GM10266 (cell line): ENCODE measurements at regions not wholly inside any gene's neighbourhood (a gene's known extent, or its start where the extent isn't known, plus 50 kb on each side); places are given as distances from the start of the nearest gene placed in this dataset.

Experiments used
- DNase-seq: peaks from one replicate; pipeline ENCODE4 v3.0.0; 2012; ENCODE audit errors: extremely low spot score
- TF ChIP-seq, protein P1 (sequence below): IDR thresholded peaks from 2 replicates; pipeline ENCODE4 v1.5.1; 2012; ENCODE audit warnings: mild to moderate bottlenecking, low read depth; ENCODE audit not compliant: control insufficient read depth, insufficient read depth; ENCODE audit errors: missing control alignments

DNA sequence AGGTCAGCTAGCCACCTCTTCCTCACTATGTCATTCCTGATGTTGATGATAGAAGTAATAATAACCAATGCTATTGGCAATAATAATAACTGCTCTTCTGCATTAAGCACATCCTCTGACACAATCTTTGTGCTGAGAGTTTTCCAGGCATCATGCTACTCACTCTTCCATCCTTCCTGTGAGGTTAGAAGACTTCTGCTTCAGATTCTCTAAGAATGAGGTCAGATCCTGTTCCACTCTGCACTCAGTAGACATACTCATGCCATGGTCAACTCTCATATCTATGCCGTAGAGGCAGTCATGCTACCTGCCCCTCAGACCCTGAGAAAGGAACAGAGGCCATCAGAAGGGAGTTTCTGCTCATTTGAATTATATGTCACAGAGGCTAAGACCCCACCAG lies 98.1 kb upstream of the TOP1 start:
- TF ChIP-seq, protein P1, sequence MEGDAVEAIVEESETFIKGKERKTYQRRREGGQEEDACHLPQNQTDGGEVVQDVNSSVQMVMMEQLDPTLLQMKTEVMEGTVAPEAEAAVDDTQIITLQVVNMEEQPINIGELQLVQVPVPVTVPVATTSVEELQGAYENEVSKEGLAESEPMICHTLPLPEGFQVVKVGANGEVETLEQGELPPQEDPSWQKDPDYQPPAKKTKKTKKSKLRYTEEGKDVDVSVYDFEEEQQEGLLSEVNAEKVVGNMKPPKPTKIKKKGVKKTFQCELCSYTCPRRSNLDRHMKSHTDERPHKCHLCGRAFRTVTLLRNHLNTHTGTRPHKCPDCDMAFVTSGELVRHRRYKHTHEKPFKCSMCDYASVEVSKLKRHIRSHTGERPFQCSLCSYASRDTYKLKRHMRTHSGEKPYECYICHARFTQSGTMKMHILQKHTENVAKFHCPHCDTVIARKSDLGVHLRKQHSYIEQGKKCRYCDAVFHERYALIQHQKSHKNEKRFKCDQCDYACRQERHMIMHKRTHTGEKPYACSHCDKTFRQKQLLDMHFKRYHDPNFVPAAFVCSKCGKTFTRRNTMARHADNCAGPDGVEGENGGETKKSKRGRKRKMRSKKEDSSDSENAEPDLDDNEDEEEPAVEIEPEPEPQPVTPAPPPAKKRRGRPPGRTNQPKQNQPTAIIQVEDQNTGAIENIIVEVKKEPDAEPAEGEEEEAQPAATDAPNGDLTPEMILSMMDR = no peak
- no peak for DNase-seq

DNA sequence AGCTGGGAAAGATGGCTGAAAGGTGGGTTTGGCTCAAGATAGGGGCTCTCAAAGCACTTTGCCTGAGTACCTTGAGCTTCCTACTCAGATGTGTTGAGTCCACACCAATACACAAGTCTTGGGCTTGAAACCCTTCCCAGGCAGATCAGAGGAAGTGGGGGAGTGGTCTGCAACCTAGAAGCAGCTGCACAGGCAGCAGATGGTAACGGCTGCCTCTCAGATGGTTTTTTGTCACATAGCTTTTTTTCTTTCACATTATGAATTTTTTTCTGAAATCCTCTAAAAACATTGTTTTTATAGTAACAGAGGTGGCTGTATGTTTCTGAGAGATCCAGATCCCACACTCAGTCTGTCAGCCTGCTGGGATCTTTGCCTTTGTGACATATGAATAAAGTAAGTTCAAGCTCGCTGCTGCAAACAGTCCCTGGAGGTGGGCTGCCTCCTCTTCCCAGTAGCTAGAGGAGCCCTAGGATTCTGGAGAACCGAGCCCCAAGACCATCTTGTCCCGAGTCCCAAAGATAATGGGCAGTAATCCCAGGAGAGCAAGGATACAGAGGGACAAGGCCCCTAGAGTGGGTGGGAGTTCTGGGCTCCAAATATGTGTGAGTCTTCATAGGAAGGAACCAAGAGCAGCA lies 97.1 kb upstream of the TOP1 start:
- TF ChIP-seq, protein P1 = no peak
- no peak for DNase-seq

DNA sequence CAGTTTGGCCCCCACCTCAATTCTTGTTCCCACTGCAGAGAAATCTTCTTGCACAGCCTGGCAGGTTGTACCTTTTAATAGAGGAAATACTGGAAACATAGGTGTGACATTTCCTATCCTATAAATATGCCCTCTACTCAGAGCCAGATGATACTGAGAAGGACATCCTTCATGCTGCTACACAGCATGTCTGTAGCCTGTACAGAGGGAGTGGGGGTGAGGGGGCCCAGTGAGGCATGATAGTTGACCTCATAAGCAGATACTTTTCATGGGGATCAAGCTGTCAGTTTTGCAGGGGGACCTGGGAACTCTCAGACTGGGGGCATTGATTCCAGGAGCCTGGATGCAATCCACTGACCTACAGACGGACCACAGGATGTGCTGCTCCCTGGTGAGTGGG lies 96.2 kb upstream of the TOP1 start:
- DNase-seq = no peak
- TF ChIP-seq, protein P1 = no peak

DNA sequence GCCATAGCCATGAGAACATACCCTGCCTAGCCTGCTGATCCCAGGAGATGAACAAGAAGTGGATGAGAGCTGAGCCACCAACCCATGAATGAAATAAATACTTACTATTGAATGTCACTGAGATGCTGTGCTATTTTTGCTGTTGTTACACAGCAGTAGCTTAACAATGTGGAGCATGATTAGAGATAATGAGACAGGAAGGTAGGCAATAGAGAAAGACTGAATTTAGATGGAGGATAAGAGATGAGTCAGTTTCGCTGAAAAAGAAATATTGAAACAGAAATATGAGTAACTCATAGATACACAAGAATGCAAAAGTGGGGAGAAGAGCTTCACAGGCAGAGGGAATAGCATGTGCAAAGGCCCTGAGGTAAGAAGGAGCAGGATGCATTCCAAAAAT lies 94.9 kb upstream of the TOP1 start:
- TF ChIP-seq, protein P1 = no peak
- DNase-seq = no peak

DNA sequence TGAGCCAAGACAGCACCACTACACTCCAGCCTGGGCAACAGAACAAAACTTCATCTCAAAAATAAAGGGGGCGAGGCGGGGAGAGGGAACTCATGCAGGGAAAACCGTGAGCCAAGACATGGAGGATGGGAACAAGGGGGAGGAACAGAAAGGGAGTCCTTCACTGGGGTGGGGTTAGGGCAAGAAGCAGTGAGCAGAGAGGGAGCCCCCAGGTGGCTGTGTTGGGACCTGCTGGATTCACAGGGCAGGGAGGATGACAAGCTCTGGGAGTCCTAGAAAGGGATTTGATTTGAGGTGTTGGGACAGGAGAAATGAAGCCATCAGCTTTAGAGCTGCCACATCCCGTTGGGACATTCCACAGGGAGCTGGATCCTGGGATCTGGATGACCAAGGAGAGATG lies 90.6 kb upstream of the TOP1 start:
- TF ChIP-seq, protein P1 = peak; percentile 25
- DNase-seq = no peak

DNA sequence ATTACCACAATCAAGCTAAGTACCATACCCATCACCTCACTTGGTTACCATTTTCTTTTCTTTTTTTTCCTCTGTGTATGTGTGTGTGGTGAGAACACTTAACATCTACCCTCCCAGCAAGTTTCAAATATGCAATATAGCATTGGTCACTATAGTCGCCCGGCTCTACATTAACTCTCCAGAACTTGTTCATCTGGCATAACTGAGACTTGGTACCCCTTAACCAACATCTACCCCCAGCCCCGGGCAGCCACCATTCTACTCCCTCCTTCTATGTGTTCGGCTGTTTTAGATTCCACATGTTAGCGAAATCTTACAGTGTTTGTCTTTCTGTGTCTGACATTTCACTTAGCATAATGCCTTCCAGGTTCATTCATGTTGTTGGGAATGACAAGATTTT lies 89.0 kb upstream of the TOP1 start:
- TF ChIP-seq, protein P1 = no peak
- DNase-seq = no peak

DNA sequence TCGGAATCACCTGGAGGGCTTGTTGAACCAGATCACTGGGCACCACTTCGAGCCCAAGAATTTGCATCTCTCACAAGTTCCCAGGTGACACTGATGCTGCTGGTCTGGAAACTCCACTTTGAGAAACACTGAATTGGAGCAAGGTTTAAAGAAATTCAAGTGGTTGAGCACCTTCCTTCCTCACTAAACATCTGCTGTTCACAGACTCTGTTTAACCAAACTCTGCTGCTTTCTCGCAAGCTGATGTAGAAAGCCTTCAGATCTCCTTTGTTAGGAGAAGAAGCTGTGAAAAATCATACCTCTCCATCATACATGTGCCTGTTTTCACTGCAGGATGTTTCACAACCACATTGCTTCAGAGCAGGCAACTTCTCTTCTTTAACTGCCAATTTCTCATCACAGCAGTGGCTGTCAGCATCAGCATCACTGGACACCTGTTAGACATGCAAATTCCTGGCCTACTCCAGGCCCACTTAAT lies 87.5 kb upstream of the TOP1 start:
- no peak for DNase-seq
- TF ChIP-seq, protein P1 = no peak
